ENCODE measurements at regions not wholly inside any gene's neighbourhood (a gene's known extent, or its start where the extent isn't known, plus 50 kb on each side); places are given as distances from the start of the nearest gene placed in this dataset.
A peak's percentile ranks its signal among the peaks of the same experiment; 100 is the strongest.

GRCh38 chr22:47739291-47740015 is 977.0 kb downstream of the TBC1D22A start:
- peak in 1 of 4 donors; percentile 8 for DNase-seq (ENCODE audit: low read depth in 4 of 4, low spot score in 2 of 4)

DNA sequence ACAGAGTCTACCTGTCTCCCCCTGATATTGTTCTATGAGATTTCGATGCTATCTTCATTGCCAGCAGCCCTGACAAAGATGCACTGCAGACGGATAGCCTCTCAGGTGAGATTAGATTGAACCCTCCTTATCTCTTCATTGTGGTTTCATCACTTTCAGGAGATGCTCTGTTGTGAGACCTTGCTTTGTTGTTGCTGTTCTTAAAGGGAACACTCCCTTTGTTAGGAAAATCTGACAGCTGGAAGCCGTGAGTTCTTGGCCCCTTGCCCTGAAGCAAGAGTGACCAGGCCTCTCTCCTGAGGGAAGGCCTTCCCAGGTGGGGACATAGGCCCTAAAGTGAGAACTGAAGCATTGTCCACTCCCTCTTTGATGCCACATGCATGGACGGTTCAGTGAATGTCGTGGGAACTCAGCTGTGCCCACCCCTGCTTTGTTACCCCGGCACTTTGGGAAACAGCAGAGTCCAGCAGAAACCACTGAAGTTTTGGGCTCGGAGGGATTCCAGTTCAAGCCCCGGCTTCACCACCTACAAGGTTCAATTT is 976.1 kb downstream of the TBC1D22A start:
- no peak for DNase-seq (ENCODE audit: low read depth in 4 of 4, low spot score in 2 of 4)

DNA sequence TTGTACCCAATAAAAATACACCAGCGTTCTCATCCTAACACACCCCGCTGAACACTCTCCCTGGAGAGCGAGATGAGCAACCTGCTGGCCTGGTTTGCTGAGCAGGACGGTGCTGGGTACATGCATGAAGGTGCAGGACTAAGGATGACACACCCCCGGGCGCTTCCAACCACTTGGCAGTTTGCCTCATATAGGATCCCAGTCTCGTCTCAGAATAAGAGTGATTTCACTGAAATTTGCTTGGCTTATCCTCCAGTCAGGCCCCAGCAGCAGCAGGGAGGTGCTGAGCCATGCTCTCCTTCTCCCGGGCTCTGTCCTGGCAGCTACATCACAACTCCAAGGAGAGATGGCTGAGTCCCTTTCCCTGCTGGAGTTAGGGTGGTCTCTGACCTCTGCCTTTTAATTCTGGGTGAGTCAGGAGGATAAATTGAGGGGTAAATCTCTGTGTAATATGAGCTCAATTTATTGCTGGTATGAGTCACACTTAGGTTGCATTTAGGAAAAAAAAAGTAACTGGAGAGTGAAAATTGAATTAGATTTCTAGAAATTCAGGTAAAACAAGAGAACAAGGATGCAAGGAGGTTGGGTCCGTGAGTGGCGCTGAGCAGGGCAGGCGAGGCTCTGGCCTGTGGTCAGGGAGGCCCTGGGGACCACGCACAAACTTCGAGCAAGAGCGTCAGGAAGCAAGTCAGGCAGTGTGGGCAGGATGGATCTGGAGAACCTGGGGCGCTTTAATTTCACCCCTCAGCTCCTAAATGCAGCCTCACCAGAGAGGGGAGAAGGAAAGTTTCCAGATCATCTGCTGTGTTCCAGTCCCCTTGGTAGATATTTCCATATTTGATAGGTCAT is 974.0 kb downstream of the TBC1D22A start:
- no peak for DNase-seq (ENCODE audit: low read depth in 4 of 4, low spot score in 2 of 4)

DNA sequence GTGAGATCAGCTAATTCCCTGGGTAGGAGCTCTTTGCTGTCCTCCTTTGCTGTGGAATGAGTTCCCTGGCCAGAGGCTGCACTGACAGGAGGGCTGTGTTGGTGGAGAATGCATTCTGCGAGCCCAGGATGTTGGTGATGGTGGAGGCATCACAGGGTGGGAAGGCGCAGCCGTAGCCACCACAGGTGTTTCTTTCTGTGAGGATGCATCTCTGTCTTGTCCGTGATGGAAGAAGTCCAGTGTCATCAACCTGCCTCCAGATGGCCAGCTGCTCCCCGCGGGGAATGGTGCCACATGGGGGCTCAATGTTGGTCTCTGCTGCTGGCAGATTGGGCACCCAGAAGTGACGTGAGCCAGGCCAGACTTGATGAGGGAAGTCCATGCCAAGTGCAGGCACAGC is 972.1 kb downstream of the TBC1D22A start:
- DNase-seq (ENCODE audit: low read depth in 4 of 4, low spot score in 2 of 4) = no peak

- DNase-seq (ENCODE audit: low read depth in 4 of 4, low spot score in 2 of 4) = no peak
These were observed 965.2 kb downstream of the TBC1D22A start for GRCh38 chr22:47727641-47728040.

DNA sequence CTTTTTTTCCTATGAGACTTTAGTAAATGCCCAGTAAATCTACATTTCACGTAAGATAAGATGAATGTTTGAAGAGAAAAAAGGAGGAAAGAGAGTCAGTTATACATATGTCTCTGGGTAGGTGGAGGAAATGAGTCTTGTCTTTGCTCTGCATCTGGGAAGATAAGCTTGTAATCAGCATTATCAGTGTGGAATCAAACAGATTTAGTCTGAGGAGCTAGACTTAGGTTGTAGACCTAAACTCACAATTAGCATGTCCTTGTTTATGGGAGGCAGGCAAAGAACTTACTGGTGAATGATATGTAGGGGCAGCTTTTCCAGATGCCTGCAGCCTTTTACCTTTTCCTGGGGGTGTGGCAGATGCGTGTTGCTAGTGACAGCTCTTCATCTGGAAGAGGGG is 962.3 kb downstream of the TBC1D22A start:
- DNase-seq (ENCODE audit: low read depth in 4 of 4, low spot score in 2 of 4) = no peak

GRCh38 chr22:47724030-47724429 is 961.6 kb downstream of the TBC1D22A start:
- no peak for DNase-seq (ENCODE audit: low read depth in 4 of 4, low spot score in 2 of 4)

DNA sequence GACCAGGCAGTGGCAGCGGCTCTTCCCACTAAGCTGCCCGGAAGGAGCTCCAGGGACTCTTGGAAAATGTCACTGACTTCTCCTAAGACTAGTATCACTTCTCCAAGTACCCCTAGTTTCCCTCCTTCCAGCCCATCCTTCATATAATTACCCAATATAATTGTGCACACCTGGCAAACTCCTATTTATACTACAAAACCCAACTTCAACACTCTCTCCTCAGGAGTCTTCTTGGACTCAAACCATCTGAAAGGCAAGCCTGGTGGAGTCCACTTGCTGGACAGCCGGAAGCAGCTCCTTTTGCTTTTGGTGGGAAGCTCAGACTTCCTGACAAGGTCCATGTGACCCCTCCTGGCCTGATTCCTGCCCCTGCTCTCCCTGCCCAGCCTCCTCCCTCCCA is 955.9 kb downstream of the TBC1D22A start:
- DNase-seq (ENCODE audit: low read depth in 4 of 4, low spot score in 2 of 4) = no peak

GRCh38 chr22:47716890-47717615 is 954.6 kb downstream of the TBC1D22A start:
- DNase-seq (ENCODE audit: low read depth in 4 of 4, low spot score in 2 of 4) = no peak

GRCh38 chr22:47715866-47716578 is 953.6 kb downstream of the TBC1D22A start:
- DNase-seq (ENCODE audit: low read depth in 4 of 4, low spot score in 2 of 4) = no peak

- no peak for DNase-seq (ENCODE audit: low read depth in 4 of 4, low spot score in 2 of 4)
These were observed 951.5 kb downstream of the TBC1D22A start for GRCh38 chr22:47713941-47714340.

- DNase-seq (ENCODE audit: low read depth in 4 of 4, low spot score in 2 of 4) = no peak
These were observed 947.7 kb downstream of the TBC1D22A start for GRCh38 chr22:47710135-47710534.

- no peak for DNase-seq (ENCODE audit: low read depth in 4 of 4, low spot score in 2 of 4)
These were observed 942.9 kb downstream of the TBC1D22A start for GRCh38 chr22:47705350-47705749.

DNA sequence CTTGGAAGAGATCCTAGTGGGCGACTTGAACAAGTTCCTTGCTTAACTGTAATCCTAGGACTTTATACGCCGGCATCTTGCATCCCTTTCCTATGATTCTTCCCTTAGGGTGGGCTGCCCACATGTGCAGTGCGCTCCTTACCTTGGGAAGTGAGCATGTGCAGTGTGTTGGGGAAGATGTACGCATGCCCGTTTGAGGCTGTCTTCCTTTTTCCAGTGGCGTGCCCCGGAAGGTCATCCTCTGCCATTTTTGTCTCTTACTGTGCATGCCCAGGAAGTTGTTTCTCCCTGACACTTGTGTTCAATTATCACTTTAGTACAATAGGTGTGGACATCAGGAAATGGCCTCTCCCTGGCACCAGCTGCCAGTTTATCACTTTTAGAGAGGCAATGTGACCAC is 936.5 kb downstream of the TBC1D22A start:
- DNase-seq (ENCODE audit: low read depth in 4 of 4, low spot score in 2 of 4) = no peak

DNA sequence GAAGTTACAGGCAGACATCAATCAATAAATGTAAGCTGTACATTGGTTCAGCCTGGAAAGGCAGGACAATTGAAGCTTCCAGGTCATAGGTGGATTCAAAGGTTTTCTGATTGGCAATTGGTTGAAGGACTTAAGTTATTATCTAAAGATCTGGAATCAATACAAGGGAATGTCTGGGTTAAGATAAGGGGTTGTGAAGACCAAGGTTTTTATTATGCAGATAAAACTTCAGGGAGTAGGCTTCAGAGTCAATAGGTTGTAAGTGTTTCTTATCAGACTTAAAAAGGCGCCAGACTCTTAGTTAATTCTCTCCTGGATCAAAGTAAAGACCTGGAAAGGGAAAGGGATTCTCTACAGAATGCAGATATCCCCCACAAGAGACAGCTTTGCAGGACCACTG is 935.4 kb downstream of the TBC1D22A start:
- no peak for DNase-seq (ENCODE audit: low read depth in 4 of 4, low spot score in 2 of 4)

DNA sequence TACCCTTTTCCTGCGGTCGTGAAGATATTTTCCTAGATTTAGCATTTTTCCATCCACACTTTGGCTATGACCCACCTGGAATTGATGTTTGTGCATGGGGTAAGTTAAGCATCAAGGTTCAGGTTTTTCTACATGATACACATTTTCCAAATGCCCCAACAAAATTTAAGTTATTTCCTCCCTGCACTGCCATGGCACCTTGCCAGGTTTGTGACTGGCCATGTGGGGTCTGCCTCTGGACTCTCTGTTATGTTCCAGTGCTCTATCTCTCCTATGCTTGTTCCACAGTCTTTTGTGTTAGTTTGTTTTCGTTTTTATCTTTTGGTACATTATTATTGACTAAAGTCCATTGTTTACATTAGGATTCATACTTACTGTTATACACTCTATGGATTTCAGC is 934.3 kb downstream of the TBC1D22A start:
- no peak for DNase-seq (ENCODE audit: low read depth in 4 of 4, low spot score in 2 of 4)

GRCh38 chr22:47695176-47695575 is 932.7 kb downstream of the TBC1D22A start:
- DNase-seq (ENCODE audit: low read depth in 4 of 4, low spot score in 2 of 4) = no peak

GRCh38 chr22:47694536-47695130 is 932.2 kb downstream of the TBC1D22A start:
- no peak for DNase-seq (ENCODE audit: low read depth in 4 of 4, low spot score in 2 of 4)

- DNase-seq (ENCODE audit: low read depth in 4 of 4, low spot score in 2 of 4) = no peak
These were observed 931.2 kb downstream of the TBC1D22A start for GRCh38 chr22:47693606-47694005.

GRCh38 chr22:47692811-47693210 is 930.4 kb downstream of the TBC1D22A start:
- no peak for DNase-seq (ENCODE audit: low read depth in 4 of 4, low spot score in 2 of 4)

Measured in left renal cortex interstitium (tissue), 4 donors.